ENCODE measurements at regions not wholly inside any gene's neighbourhood (a gene's known extent, or its start where the extent isn't known, plus 50 kb on each side); places are given as distances from the start of the nearest gene placed in this dataset.

DNA sequence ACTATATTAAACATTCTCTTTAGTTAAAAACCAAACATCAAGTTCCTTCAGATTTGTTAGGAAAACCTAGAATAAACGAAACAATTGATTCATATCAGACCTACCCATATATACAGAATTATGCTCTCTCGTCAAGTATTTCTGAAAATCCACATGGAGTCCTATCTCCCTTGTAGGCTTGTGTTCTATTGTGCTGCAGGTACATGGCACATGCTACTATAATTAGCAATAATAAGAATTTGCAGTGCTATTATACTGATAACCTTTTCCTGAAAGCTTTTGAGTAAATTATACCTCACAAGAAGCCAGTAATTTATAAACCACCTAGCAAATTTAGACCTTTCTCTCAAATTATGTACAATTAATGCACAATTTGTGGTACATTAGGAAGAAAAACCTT lies 158.6 kb upstream of the STK17B start:
- H3K4me1 Mint-ChIP-seq (ENCODE audit: unreplicated experiment), result peaks cover 18% of the 10 kb centered on the region
- no peak overlapping the region for H3K4me3 Mint-ChIP-seq (ENCODE audit: unreplicated experiment)
- no peaks in the 10 kb centered on the region for H3K9me3 Mint-ChIP-seq (ENCODE audit: unreplicated experiment)
- no peaks in the 10 kb centered on the region for H3K36me3 Mint-ChIP-seq (ENCODE audit: low read depth, unreplicated experiment)
- no peaks in the 10 kb centered on the region for H3K27me3 Mint-ChIP-seq (ENCODE audit: unreplicated experiment)
- DNase-seq (ENCODE audit: low spot score), result no peak
- no peak overlapping the region for H3K27ac Mint-ChIP-seq (ENCODE audit: unreplicated experiment)
- TF ChIP-seq, protein P1, sequence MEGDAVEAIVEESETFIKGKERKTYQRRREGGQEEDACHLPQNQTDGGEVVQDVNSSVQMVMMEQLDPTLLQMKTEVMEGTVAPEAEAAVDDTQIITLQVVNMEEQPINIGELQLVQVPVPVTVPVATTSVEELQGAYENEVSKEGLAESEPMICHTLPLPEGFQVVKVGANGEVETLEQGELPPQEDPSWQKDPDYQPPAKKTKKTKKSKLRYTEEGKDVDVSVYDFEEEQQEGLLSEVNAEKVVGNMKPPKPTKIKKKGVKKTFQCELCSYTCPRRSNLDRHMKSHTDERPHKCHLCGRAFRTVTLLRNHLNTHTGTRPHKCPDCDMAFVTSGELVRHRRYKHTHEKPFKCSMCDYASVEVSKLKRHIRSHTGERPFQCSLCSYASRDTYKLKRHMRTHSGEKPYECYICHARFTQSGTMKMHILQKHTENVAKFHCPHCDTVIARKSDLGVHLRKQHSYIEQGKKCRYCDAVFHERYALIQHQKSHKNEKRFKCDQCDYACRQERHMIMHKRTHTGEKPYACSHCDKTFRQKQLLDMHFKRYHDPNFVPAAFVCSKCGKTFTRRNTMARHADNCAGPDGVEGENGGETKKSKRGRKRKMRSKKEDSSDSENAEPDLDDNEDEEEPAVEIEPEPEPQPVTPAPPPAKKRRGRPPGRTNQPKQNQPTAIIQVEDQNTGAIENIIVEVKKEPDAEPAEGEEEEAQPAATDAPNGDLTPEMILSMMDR (IDR thresholded peaks at IDR 0.05; ENCODE audit: unreplicated experiment), result no peak

DNA sequence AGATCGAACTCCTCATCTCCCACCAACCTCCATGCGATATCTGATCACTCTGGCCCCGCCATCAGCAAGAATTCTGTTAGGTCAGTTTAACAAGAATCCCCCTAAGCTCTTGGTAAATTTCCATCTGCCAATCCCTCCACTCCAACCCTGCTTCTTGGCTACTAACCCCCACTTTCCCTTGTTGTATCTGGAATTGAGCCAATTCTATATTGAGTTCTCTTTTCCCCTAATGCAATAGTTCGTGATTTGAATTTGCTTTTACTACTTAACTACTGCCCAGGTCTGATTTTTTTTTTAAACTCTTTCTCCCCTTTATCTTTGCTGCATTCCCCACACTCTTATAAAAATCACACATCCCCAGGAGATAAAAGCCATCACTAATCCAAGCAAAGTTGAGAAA lies 159.3 kb upstream of the STK17B start:
- Mint-ChIP-seq H3K27me3 (ENCODE audit: unreplicated experiment) (no peaks in the 10 kb centered on the region), H3K27ac (ENCODE audit: unreplicated experiment) (no peak overlapping the region), H3K4me1 (ENCODE audit: unreplicated experiment) (peaks cover 13% of the 10 kb centered on the region), H3K9me3 (ENCODE audit: unreplicated experiment) (no peaks in the 10 kb centered on the region), H3K36me3 (ENCODE audit: low read depth, unreplicated experiment) (peaks cover under 1% of the 10 kb centered on the region), H3K4me3 (ENCODE audit: unreplicated experiment) (no peak overlapping the region)
- DNase-seq (ENCODE audit: low spot score), result no peak
- TF ChIP-seq, protein P1 (IDR thresholded peaks at IDR 0.05; ENCODE audit: unreplicated experiment), result no peak

DNA sequence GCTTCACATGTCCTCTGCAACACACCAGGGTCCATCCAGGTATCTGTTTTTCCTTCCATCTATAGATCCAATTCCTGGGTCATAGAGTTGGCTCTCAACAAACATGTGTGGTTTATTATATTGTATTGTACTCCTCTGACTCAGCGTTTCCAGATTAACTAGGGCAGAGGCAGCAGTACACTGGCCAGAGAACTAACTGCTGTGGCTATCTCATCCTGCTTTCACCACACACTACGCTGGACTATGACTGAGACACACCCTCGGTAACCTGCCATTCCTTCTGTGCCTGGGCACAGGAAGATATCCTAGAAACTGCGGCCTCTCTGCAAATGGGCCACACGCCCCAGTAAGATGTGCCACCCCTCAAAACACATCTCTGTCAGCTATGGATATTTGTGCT lies 159.8 kb upstream of the STK17B start:
- Mint-ChIP-seq H3K4me3 (ENCODE audit: unreplicated experiment) (no peak overlapping the region), H3K4me1 (ENCODE audit: unreplicated experiment) (peaks cover 13% of the 10 kb centered on the region), H3K27me3 (ENCODE audit: unreplicated experiment) (no peaks in the 10 kb centered on the region), H3K9me3 (ENCODE audit: unreplicated experiment) (no peaks in the 10 kb centered on the region), H3K27ac (ENCODE audit: unreplicated experiment) (no peak overlapping the region), H3K36me3 (ENCODE audit: low read depth, unreplicated experiment) (peaks cover 4% of the 10 kb centered on the region)
- DNase-seq (ENCODE audit: low spot score), result no peak
- TF ChIP-seq, protein P1 (IDR thresholded peaks at IDR 0.05; ENCODE audit: unreplicated experiment), result no peak

DNA sequence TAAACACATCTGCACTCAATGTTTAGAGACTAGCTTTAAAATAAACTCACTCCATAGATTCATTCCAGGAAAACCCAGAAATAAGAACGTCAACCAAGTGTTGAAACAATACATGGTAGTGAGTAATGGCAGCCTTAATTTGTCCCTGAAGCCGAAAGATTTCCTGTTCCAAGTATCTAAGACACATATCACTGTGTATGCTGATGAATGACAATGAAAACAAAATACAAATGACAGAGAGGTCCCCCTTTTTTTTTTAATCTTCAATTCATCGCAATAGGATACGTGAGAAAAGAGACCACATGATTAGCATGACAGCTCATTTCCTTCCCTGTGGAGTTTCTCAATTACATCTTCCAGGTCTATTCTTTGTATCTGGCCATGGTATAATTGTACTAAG lies 160.5 kb upstream of the STK17B start:
- Mint-ChIP-seq H3K27me3 (ENCODE audit: unreplicated experiment) (no peaks in the 10 kb centered on the region), H3K4me1 (ENCODE audit: unreplicated experiment) (peaks cover 13% of the 10 kb centered on the region), H3K4me3 (ENCODE audit: unreplicated experiment) (no peak overlapping the region), H3K36me3 (ENCODE audit: low read depth, unreplicated experiment) (peaks cover 4% of the 10 kb centered on the region), H3K27ac (ENCODE audit: unreplicated experiment) (peak overlapping the region; percentile 32), H3K9me3 (ENCODE audit: unreplicated experiment) (no peaks in the 10 kb centered on the region)
- TF ChIP-seq, protein P1 (IDR thresholded peaks at IDR 0.05; ENCODE audit: unreplicated experiment), result no peak
- no peak for DNase-seq (ENCODE audit: low spot score)

DNA sequence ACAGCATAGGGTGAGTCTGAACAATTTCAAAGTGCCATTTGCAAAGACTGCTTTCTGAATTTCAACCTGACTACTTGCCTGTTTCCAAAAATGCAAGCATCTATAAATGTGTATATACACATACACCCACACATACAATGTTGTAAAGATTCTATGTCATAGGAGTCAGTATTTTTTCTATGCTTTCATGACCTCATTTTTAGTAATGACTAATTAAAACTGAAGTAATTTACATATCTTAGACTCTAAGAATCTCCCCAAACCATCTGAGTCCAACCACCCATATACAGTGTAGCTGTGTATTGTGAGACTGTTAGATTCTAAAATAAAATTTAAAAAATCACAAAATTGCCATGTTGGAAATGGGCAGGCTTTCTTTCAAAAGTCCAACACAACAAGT lies 162.0 kb upstream of the STK17B start:
- TF ChIP-seq, protein P1 (IDR thresholded peaks at IDR 0.05; ENCODE audit: unreplicated experiment), result no peak
- Mint-ChIP-seq H3K27me3 (ENCODE audit: unreplicated experiment) (no peaks in the 10 kb centered on the region), H3K27ac (ENCODE audit: unreplicated experiment) (no peak overlapping the region), H3K4me1 (ENCODE audit: unreplicated experiment) (peaks cover 13% of the 10 kb centered on the region), H3K9me3 (ENCODE audit: unreplicated experiment) (no peaks in the 10 kb centered on the region), H3K4me3 (ENCODE audit: unreplicated experiment) (no peak overlapping the region), H3K36me3 (ENCODE audit: low read depth, unreplicated experiment) (peaks cover 4% of the 10 kb centered on the region)
- DNase-seq (ENCODE audit: low spot score), result no peak

Data from endothelial cell (in vitro differentiated cells).